ENCODE measurements at regions not wholly inside any gene's neighbourhood (a gene's known extent, or its start where the extent isn't known, plus 50 kb on each side); places are given as distances from the start of the nearest gene placed in this dataset.

DNA sequence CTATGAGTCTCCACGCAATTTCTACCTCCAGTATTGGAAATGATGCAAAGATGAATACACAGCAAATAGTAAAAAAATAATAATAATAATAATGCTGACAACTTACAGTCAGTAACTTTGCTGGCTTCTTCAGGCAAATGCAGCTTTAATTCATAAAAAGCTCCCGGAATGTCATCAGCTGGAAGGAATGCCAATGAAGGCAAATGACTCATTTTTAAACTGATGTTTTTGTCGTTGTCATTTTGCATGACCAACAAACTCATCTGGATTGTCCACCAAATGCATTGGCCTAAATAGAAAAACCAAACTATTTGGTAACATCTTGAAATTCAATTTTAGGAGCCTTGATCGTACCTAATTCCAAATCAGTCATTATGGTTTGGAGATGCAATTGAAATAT lies 217.1 kb downstream of the ALDH8A1 start:
- TF ChIP-seq, protein P1, sequence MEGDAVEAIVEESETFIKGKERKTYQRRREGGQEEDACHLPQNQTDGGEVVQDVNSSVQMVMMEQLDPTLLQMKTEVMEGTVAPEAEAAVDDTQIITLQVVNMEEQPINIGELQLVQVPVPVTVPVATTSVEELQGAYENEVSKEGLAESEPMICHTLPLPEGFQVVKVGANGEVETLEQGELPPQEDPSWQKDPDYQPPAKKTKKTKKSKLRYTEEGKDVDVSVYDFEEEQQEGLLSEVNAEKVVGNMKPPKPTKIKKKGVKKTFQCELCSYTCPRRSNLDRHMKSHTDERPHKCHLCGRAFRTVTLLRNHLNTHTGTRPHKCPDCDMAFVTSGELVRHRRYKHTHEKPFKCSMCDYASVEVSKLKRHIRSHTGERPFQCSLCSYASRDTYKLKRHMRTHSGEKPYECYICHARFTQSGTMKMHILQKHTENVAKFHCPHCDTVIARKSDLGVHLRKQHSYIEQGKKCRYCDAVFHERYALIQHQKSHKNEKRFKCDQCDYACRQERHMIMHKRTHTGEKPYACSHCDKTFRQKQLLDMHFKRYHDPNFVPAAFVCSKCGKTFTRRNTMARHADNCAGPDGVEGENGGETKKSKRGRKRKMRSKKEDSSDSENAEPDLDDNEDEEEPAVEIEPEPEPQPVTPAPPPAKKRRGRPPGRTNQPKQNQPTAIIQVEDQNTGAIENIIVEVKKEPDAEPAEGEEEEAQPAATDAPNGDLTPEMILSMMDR (IDR thresholded peaks at IDR 0.05), result no peak
- TF ChIP-seq POLR2A (IDR thresholded peaks at IDR 0.05), result no peak
